ENCODE measurements at regions not wholly inside any gene's neighbourhood (a gene's known extent, or its start where the extent isn't known, plus 50 kb on each side); places are given as distances from the start of the nearest gene placed in this dataset.

- TF ChIP-seq GATA3 (IDR thresholded peaks at IDR 0.05; ENCODE audit: low read depth, low read length), result no peak
- TF ChIP-seq GATA2 (IDR thresholded peaks at IDR 0.05; ENCODE audit: low read depth, low read length), result no peak
Observed at GRCh38 chr13:106354961-106355360, 180.5 kb downstream of the EFNB2 start.

Measured in SH-SY5Y (cell line).